GM12878 (cell line): ENCODE measurements at regions not wholly inside any gene's neighbourhood (a gene's known extent, or its start where the extent isn't known, plus 50 kb on each side); places are given as distances from the start of the nearest gene placed in this dataset.

Experiments
- ATAC-seq: fragments of 200-7000 bp; cut with Tn5 transposase; 3 replicates; pipeline ENCODE4 v1.9.1; 2020; ENCODE audit warnings: mild to moderate bottlenecking, moderate library complexity
- BruUV-seq: library from RNA; stranded (reverse); fragments of 400-500 nt; replicated peaks from 2 replicates; lab custom pipeline; 2021; lab: Mats Ljungman, UMichigan
- CTCF ChIA-PET: fragments of 300-600 bp; sonication (Branson Sonifier 250); formaldehyde crosslinking; extraction: SDS; loops from one replicate; lab custom pipeline; 2021; ENCODE audit warnings: inconsistent platforms; lab: Yijun Ruan, JAX
- POLR2A ChIA-PET: fragments of 350-600 bp; formaldehyde crosslinking; extraction: SDS; loops from one replicate; lab custom pipeline; 2021; ENCODE audit warnings: inconsistent platforms; lab: Charles Lee
- RAD21 ChIA-PET: fragments of 300-600 bp; sonication (Branson Sonifier 250); formaldehyde crosslinking; loops from one replicate; lab custom pipeline; 2023; ENCODE audit warnings: antibody characterized with exemption; ENCODE audit not compliant: unreplicated experiment; lab: Charles Lee
- SMC1A ChIA-PET: fragments of 300-600 bp; sonication (Branson Sonifier 250); formaldehyde crosslinking; loops from one replicate; lab custom pipeline; 2023; ENCODE audit not compliant: unreplicated experiment, uncharacterized antibody; lab: Charles Lee
- DNase-seq: peaks from one replicate; pipeline ENCODE4 v3.0.0-alpha.2; 2011; ENCODE audit warnings: low read depth, low spot score
- FAIRE-seq: peaks from 3 replicates; lab custom pipeline; 2011; peaks lifted over from hg19 to GRCh38; lab: Jason Lieb, UNC
- H2AFZ ChIP-seq: 2 replicates; pipeline ENCODE4 v1.6.0; 2011; ENCODE audit warnings: low read depth, low read length, control low read depth; ENCODE audit not compliant: control insufficient read depth
- H3K27ac ChIP-seq: 2 replicates; pipeline ENCODE4 v1.5.1; 2011; ENCODE audit warnings: control low read depth; ENCODE audit not compliant: control insufficient read depth, insufficient read depth
- H3K27me3 ChIP-seq, 2 experiments: replicated peaks in 1 of 2; 2 replicates each; pipeline versions ENCODE4 v1.6.0 to v1.6.1; 2011; ENCODE audit warnings: low read length in 1 of 2; ENCODE audit not compliant: control insufficient read depth in 2 of 2, insufficient read depth in 2 of 2
- H3K36me3 ChIP-seq, 2 experiments: 2 replicates each; pipeline ENCODE4 v1.5.1; 2011; ENCODE audit warnings: low read length in 1 of 2; ENCODE audit not compliant: control insufficient read depth in 2 of 2, insufficient read depth in 2 of 2
- H3K4me1 ChIP-seq: 2 replicates; pipeline ENCODE4 v1.6.1; 2011; ENCODE audit warnings: mild to moderate bottlenecking, low read length, moderate library complexity, mixed read lengths; ENCODE audit not compliant: control insufficient read depth, insufficient read depth
- H3K4me2 ChIP-seq: 2 replicates; pipeline ENCODE4 v1.6.0; 2011; ENCODE audit warnings: control low read depth; ENCODE audit not compliant: control insufficient read depth, insufficient read depth
- H3K4me3 ChIP-seq: fragments of 200-600 bp; sonication (generic); 2 replicates; pipeline ENCODE4 v1.5.1; 2016
- H3K79me2 ChIP-seq: 2 replicates; pipeline ENCODE4 v1.6.0; 2011; ENCODE audit warnings: low read length; ENCODE audit not compliant: control insufficient read depth, insufficient read depth
- H3K9ac ChIP-seq: 2 replicates; pipeline ENCODE4 v1.8.0; 2011; ENCODE audit warnings: low read length, control low read depth, mixed read lengths; ENCODE audit not compliant: control insufficient read depth, insufficient read depth
- H3K9me3 ChIP-seq: replicated peaks from 3 replicates; pipeline ENCODE4 v1.5.1; 2011; ENCODE audit warnings: mild to moderate bottlenecking, low read length; ENCODE audit not compliant: control insufficient read depth, insufficient read depth
- H4K20me1 ChIP-seq: 2 replicates; pipeline ENCODE4 v1.6.0; 2011; ENCODE audit not compliant: control insufficient read depth, insufficient read depth
- BCL11A ChIP-seq: IDR thresholded peaks from 2 replicates; pipeline ENCODE4 v1.6.1; 2011; ENCODE audit warnings: low read depth, low read length
- HDAC2 ChIP-seq: fragments of 200-600 bp; sonication (generic); IDR thresholded peaks from 2 replicates; pipeline ENCODE4 v1.6.1; 2017
- MXI1 ChIP-seq: fragments of 150-350 bp; IDR thresholded peaks from 2 replicates; pipeline ENCODE4 v1.6.1; 2011; ENCODE audit warnings: low read depth, mild to moderate bottlenecking, inconsistent platforms, low read length, improper control_type of control experiment
- NFIC ChIP-seq: IDR thresholded peaks from 2 replicates; pipeline ENCODE4 v1.6.1; 2012; ENCODE audit warnings: low read depth, mild to moderate bottlenecking, inconsistent platforms, low read length, moderate library complexity
- NKRF ChIP-seq: fragments of 450-650 bp; conservative IDR thresholded peaks from 2 replicates; pipeline ENCODE4 v1.6.1; 2017; ENCODE audit warnings: mild to moderate bottlenecking, moderate library complexity
- POLR2A ChIP-seq: IDR thresholded peaks from 2 replicates; pipeline ENCODE4 v1.6.1; 2011; ENCODE audit warnings: low read depth, mild to moderate bottlenecking, low read length
- SIN3A ChIP-seq: IDR thresholded peaks from 2 replicates; pipeline ENCODE4 v1.6.1; 2012; ENCODE audit warnings: low read depth, low read length, improper control_type of control experiment
- STAT3 ChIP-seq: IDR thresholded peaks from 2 replicates; pipeline ENCODE4 v1.6.1; 2011; ENCODE audit warnings: low read depth, low read length, improper control_type of control experiment
- WRNIP1 ChIP-seq: IDR thresholded peaks from 2 replicates; pipeline ENCODE4 v1.6.1; 2011; ENCODE audit warnings: low read depth, low read length, improper control_type of control experiment, borderline replicate concordance
- ZNF24 ChIP-seq: fragments of 450-650 bp; IDR thresholded peaks from 2 replicates; pipeline ENCODE4 v1.6.1; 2017; ENCODE audit warnings: antibody characterized with exemption, mild to moderate bottlenecking
- WGBS: methylation state at CpG from one replicate; pipeline ENCODE4 v1.1.6; 2016; ENCODE audit warnings: low lambda C conversion rate; ENCODE audit not compliant: insufficient replicate concordance, insufficient coverage; ENCODE audit errors: missing lambda C conversion rate; 5-methylcytosine and 5-hydroxymethylcytosine counted together
- in situ Hi-C: fragments of 300-500 bp; cut with MboI; formaldehyde crosslinking; loops from 9 replicates; pipeline ENCODE4 v1.14.3; 2018; ENCODE audit warnings: mixed read lengths
- intact Hi-C: fragments of 100-400 bp; cut with micrococcal nuclease; formaldehyde crosslinking; loops from one replicate; pipeline ENCODE4 v1.14.2; 2022; ENCODE audit not compliant: unreplicated experiment
- TF ChIP-seq, protein P1 (sequence below): IDR thresholded peaks from 2 replicates; pipeline ENCODE4 v1.6.1; 2012; ENCODE audit warnings: mild to moderate bottlenecking, low read depth, low read length
- TF ChIP-seq, protein P2 (sequence below): fragments of 450-650 bp; IDR thresholded peaks from 2 replicates; pipeline ENCODE4 v1.6.1; 2017; ENCODE audit warnings: low read depth, mild to moderate bottlenecking, moderate library complexity
- TF ChIP-seq, protein P3 (sequence below): IDR thresholded peaks from 2 replicates; pipeline ENCODE4 v1.6.1; 2012; ENCODE audit warnings: improper control_type of control experiment, low read depth, low read length; ENCODE audit not compliant: insufficient replicate concordance

- no TSS peak for BruUV-seq
- POLR2A ChIA-PET, result no interaction called here
- 0% methylated on average over 2 of the region's 2 CpGs for WGBS
- no peak overlapping the region for H2AFZ ChIP-seq
- intact Hi-C loops, result no loop called here
- CTCF ChIA-PET, result no interaction called here
- no peaks in the 10 kb centered on the region for H3K9me3 ChIP-seq
- no peak for ATAC-seq
- no peaks in the 10 kb centered on the region for H4K20me1 ChIP-seq
- no peaks in the 10 kb centered on the region for H3K27me3 ChIP-seq
- no peaks in the 10 kb centered on the region for H3K4me1 ChIP-seq
- SMC1A ChIA-PET, result interaction anchor here (1.3 kb wide), 1 partner anchor 1744 kb away, joined by 3 read pairs; no protein-coding TSS in a partner anchor
- no peak overlapping the region for H3K27ac ChIP-seq
- FAIRE-seq, result no peak
- RAD21 ChIA-PET, result no interaction called here
- H3K4me3 ChIP-seq, result no peak overlapping the region
- DNase-seq, result no peak
- no peaks in the 10 kb centered on the region for H3K36me3 ChIP-seq
- in situ Hi-C loops, result no loop called here
- no peak overlapping the region for H3K4me2 ChIP-seq
- H3K9ac ChIP-seq, result no peak overlapping the region
- no peaks in the 10 kb centered on the region for H3K79me2 ChIP-seq
- TF ChIP-seq STAT3 (no peak), NFIC (no peak), WRNIP1 (no peak), NKRF (no peak), HDAC2 (no peak), SIN3A (no peak), BCL11A (no peak), MXI1 (no peak), ZNF24 (no peak), POLR2A (no peak)
- TF ChIP-seq, protein P1, sequence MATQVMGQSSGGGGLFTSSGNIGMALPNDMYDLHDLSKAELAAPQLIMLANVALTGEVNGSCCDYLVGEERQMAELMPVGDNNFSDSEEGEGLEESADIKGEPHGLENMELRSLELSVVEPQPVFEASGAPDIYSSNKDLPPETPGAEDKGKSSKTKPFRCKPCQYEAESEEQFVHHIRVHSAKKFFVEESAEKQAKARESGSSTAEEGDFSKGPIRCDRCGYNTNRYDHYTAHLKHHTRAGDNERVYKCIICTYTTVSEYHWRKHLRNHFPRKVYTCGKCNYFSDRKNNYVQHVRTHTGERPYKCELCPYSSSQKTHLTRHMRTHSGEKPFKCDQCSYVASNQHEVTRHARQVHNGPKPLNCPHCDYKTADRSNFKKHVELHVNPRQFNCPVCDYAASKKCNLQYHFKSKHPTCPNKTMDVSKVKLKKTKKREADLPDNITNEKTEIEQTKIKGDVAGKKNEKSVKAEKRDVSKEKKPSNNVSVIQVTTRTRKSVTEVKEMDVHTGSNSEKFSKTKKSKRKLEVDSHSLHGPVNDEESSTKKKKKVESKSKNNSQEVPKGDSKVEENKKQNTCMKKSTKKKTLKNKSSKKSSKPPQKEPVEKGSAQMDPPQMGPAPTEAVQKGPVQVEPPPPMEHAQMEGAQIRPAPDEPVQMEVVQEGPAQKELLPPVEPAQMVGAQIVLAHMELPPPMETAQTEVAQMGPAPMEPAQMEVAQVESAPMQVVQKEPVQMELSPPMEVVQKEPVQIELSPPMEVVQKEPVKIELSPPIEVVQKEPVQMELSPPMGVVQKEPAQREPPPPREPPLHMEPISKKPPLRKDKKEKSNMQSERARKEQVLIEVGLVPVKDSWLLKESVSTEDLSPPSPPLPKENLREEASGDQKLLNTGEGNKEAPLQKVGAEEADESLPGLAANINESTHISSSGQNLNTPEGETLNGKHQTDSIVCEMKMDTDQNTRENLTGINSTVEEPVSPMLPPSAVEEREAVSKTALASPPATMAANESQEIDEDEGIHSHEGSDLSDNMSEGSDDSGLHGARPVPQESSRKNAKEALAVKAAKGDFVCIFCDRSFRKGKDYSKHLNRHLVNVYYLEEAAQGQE, result no peak
- TF ChIP-seq, protein P2, sequence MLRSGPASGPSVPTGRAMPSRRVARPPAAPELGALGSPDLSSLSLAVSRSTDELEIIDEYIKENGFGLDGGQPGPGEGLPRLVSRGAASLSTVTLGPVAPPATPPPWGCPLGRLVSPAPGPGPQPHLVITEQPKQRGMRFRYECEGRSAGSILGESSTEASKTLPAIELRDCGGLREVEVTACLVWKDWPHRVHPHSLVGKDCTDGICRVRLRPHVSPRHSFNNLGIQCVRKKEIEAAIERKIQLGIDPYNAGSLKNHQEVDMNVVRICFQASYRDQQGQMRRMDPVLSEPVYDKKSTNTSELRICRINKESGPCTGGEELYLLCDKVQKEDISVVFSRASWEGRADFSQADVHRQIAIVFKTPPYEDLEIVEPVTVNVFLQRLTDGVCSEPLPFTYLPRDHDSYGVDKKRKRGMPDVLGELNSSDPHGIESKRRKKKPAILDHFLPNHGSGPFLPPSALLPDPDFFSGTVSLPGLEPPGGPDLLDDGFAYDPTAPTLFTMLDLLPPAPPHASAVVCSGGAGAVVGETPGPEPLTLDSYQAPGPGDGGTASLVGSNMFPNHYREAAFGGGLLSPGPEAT, result no peak
- TF ChIP-seq, protein P3, sequence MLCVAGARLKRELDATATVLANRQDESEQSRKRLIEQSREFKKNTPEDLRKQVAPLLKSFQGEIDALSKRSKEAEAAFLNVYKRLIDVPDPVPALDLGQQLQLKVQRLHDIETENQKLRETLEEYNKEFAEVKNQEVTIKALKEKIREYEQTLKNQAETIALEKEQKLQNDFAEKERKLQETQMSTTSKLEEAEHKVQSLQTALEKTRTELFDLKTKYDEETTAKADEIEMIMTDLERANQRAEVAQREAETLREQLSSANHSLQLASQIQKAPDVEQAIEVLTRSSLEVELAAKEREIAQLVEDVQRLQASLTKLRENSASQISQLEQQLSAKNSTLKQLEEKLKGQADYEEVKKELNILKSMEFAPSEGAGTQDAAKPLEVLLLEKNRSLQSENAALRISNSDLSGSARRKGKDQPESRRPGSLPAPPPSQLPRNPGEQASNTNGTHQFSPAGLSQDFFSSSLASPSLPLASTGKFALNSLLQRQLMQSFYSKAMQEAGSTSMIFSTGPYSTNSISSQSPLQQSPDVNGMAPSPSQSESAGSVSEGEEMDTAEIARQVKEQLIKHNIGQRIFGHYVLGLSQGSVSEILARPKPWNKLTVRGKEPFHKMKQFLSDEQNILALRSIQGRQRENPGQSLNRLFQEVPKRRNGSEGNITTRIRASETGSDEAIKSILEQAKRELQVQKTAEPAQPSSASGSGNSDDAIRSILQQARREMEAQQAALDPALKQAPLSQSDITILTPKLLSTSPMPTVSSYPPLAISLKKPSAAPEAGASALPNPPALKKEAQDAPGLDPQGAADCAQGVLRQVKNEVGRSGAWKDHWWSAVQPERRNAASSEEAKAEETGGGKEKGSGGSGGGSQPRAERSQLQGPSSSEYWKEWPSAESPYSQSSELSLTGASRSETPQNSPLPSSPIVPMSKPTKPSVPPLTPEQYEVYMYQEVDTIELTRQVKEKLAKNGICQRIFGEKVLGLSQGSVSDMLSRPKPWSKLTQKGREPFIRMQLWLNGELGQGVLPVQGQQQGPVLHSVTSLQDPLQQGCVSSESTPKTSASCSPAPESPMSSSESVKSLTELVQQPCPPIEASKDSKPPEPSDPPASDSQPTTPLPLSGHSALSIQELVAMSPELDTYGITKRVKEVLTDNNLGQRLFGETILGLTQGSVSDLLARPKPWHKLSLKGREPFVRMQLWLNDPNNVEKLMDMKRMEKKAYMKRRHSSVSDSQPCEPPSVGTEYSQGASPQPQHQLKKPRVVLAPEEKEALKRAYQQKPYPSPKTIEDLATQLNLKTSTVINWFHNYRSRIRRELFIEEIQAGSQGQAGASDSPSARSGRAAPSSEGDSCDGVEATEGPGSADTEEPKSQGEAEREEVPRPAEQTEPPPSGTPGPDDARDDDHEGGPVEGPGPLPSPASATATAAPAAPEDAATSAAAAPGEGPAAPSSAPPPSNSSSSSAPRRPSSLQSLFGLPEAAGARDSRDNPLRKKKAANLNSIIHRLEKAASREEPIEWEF, result no peak
Measured at GRCh38 chr17:13181683-13182082, 163.9 kb upstream of the ELAC2 start.
